Testis (tissue), 2 donors: ENCODE measurements at regions not wholly inside any gene's neighbourhood (a gene's known extent, or its start where the extent isn't known, plus 50 kb on each side); places are given as distances from the start of the nearest gene placed in this dataset.

Experiments used
- DNase-seq: peaks from one replicate; pipeline ENCODE4 v3.0.0-alpha.2; 2019
- H3K27ac ChIP-seq, 2 donors: fragments of 200-600 bp; sonication (generic); one replicate each; pipeline ENCODE4 v1.5.1; 2019
- H3K27me3 ChIP-seq: fragments of 200-600 bp; sonication (generic); one replicate; pipeline ENCODE4 v1.5.1; 2019
- H3K36me3 ChIP-seq: fragments of 200-600 bp; sonication (generic); one replicate; pipeline ENCODE4 v1.5.1; 2017; ENCODE audit warnings: low read depth; ENCODE audit errors: missing control alignments
- H3K4me1 ChIP-seq: fragments of 200-600 bp; sonication (generic); one replicate; pipeline ENCODE4 v1.5.1; 2019
- H3K4me3 ChIP-seq, 2 donors: fragments of 200-600 bp; sonication (generic); one replicate each; pipeline ENCODE4 v1.5.1; 2017 to 2019
- H3K9me3 ChIP-seq: fragments of 200-600 bp; sonication (generic); one replicate; pipeline ENCODE4 v1.5.1; 2017
- POLR2A ChIP-seq: fragments of 450-650 bp; IDR thresholded peaks from one replicate; pipeline ENCODE4 v1.6.1; 2017; ENCODE audit warnings: antibody characterized with exemption, mild to moderate bottlenecking, moderate library complexity
- whole genome bisulfite sequencing, 2 donors: methylation state at CpG; one replicate each; pipeline ENCODE4 v1.1.5; 2018; 5-methylcytosine and 5-hydroxymethylcytosine counted together
- intact Hi-C: fragments of 100-400 bp; cut with DNase I; formaldehyde crosslinking; loops from one replicate; pipeline ENCODE4 v1.15.1; 2023; ENCODE audit warnings: low total_unique reads
- TF ChIP-seq, protein P1 (sequence below), 3 experiments: fragments of 450-650 bp in 2 of 3; fragments of 200-600 bp in 1 of 3; sonication (generic) in 1 of 3; IDR thresholded peaks; one replicate each; pipeline ENCODE4 v1.5.1; 2016 to 2019; ENCODE audit warnings: antibody characterized with exemption in 3 of 3, mild to moderate bottlenecking in 2 of 3, moderate library complexity in 1 of 3

DNA sequence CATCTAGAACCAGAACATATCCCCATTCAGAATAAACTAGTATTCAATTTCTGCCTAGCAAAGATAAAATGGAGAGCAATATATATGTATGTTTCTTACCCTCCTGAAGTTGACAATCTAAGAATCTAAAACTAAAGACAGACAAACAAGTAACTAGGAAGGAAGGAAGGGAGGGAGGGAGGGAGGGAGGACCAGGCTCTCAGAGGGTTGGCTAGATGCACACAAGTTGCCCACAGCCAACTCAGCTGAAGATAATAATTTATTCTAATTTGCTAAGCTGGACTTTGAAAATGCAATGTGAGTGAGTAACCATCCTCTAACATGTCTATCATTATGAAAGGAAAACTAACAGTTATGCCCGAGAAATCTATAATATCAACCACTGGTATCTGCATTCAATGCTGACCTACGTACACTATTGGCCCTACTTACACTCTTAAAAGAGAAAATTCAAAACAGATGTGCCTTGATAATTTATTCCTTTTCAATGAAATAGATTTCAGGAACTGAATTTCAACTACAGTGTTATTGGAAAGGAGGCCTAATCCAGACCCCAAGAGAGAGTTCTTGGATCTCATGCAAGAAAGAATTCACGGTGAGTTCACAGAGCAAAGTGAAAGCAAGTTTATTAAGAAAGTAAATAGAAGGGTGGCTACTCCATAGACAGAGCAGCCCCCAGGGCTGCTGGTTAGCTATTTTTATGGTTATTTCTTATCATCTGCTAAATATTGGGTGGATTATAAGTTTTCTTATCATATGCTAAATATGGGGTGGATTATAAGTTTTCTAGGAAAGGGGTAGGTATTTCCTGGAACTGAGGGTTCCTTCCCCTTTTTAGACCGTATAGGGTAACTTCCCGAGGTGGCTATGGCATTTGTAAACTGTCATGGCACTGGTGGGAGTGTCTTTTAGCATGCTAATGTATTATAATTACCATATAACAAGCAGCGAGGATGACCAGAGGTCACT is 288.5 kb upstream of the SLC39A10 start:
- no peaks in the 10 kb centered on the region for H3K9me3 ChIP-seq
- no peak for TF ChIP-seq POLR2A
- TF ChIP-seq, protein P1, sequence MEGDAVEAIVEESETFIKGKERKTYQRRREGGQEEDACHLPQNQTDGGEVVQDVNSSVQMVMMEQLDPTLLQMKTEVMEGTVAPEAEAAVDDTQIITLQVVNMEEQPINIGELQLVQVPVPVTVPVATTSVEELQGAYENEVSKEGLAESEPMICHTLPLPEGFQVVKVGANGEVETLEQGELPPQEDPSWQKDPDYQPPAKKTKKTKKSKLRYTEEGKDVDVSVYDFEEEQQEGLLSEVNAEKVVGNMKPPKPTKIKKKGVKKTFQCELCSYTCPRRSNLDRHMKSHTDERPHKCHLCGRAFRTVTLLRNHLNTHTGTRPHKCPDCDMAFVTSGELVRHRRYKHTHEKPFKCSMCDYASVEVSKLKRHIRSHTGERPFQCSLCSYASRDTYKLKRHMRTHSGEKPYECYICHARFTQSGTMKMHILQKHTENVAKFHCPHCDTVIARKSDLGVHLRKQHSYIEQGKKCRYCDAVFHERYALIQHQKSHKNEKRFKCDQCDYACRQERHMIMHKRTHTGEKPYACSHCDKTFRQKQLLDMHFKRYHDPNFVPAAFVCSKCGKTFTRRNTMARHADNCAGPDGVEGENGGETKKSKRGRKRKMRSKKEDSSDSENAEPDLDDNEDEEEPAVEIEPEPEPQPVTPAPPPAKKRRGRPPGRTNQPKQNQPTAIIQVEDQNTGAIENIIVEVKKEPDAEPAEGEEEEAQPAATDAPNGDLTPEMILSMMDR (IDR thresholded peaks at IDR 0.05): no peak
- no peak overlapping the region for H3K4me3 ChIP-seq
- intact Hi-C loops: no loop called here
- no peak overlapping the region for H3K27ac ChIP-seq
- no peaks in the 10 kb centered on the region for H3K4me1 ChIP-seq
- 74 to 85% methylated on average over 6 of the region's 6 CpGs for WGBS, 2 donors
- no peak for DNase-seq
- H3K36me3 ChIP-seq: no peaks in the 10 kb centered on the region
- no peaks in the 10 kb centered on the region for H3K27me3 ChIP-seq

DNA sequence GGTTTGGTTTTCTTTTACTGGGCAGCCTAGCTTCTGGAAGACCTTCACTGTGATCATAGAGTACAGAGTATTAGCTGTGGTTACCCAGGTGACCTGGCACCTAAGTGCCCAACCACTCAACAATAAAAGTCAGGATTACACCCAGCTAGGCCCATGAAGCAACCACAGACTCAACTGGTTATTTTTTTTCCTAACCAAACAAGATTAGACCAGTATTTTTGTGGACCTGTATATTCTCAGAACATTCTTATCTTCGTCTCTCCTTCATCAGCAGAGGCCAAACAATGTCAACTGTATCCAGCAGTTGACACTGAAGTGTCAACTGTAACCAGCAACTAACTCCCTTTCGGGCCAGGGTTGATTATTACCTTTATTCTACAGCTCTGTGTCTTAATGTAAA is 289.2 kb upstream of the SLC39A10 start:
- DNase-seq: no peak
- TF ChIP-seq, protein P1 (IDR thresholded peaks at IDR 0.05): no peak
- no peak for TF ChIP-seq POLR2A
- H3K27me3 ChIP-seq: no peaks in the 10 kb centered on the region
- intact Hi-C loops: no loop called here
- H3K4me1 ChIP-seq: no peaks in the 10 kb centered on the region
- WGBS, 2 donors: 61 to 84% methylated on average over 2 of the region's 2 CpGs
- H3K9me3 ChIP-seq: no peaks in the 10 kb centered on the region
- H3K27ac ChIP-seq: no peak overlapping the region
- no peak overlapping the region for H3K4me3 ChIP-seq
- H3K36me3 ChIP-seq: no peaks in the 10 kb centered on the region

DNA sequence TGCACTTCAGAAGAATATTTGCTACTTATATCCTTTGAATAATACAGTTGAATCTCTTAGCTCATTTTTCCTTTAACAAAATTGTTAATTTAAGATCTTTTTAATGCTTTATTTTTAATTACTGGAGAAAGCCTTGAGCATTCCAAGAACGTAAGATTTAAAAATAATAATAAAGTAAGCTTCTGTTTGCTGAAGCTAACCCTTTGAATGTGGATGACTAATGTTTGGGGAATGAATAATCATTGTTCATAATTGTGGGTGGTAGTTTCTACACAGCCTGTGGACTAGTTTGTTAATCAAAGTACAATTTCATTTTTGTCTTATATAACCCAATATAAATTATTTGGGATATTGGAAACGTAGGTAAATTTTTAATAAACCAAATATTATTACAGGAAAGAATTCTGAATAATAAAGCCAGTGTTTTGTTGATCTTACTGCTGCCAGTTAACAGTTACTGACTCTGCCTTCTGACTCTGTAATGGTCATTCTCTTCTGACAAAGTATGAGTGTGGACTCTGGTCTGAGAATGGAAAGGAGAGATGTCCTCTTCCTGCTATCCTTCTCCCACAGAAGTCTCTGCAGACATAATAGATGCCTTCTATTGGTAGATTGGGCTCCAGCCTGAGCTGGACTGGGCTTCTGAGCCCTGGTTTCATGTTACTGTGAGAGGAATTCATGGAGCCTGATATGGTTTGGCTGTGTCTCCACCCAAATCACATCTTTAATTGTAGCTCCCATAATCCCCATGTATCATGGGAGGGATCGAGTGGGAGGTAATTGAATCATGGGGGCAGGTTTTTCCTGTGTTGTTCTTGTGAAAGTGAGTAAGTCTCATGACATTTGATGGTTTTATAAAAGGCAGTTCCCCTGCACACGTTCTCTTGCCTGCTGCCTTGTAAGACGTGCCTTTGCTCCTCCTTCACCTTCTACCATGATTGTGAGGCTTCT is 292.7 kb upstream of the SLC39A10 start:
- no peaks in the 10 kb centered on the region for H3K36me3 ChIP-seq
- intact Hi-C loops: no loop called here
- no peak for DNase-seq
- TF ChIP-seq, protein P1 (IDR thresholded peaks at IDR 0.05): no peak
- TF ChIP-seq POLR2A: no peak
- H3K27me3 ChIP-seq: no peaks in the 10 kb centered on the region
- no peaks in the 10 kb centered on the region for H3K9me3 ChIP-seq
- H3K4me3 ChIP-seq: no peak overlapping the region
- 66 to 70% methylated on average over 5 of the region's 5 CpGs for WGBS, 2 donors
- no peak overlapping the region for H3K27ac ChIP-seq
- no peaks in the 10 kb centered on the region for H3K4me1 ChIP-seq

DNA sequence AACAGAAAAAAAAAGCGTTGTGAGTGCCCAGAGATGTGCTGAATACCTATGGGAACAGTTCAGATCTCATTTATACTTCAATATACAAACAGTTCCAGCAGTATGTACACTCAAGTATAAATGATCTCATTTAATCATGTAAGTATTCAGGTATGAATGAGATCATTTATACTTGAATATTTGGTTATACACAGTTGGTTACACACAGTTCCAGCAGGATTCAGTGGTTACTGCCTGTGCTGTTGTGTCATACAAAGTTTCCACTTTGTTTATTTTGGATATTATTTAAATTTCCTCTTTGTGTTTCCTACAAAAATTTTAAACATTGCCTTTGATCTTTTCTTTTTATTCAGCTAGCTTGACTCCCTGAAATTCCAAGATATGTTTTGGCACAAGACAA is 293.5 kb upstream of the SLC39A10 start:
- no peaks in the 10 kb centered on the region for H3K4me1 ChIP-seq
- 81 to 89% methylated on average over 1 of the region's 1 CpG for WGBS, 2 donors
- H3K27ac ChIP-seq: no peak overlapping the region

More for the DNA sequence above, 293.5 kb upstream of the SLC39A10 start:
- no peaks in the 10 kb centered on the region for H3K9me3 ChIP-seq
- TF ChIP-seq, protein P1 (IDR thresholded peaks at IDR 0.05): no peak
- TF ChIP-seq POLR2A: no peak
- DNase-seq: no peak
- H3K4me3 ChIP-seq: no peak overlapping the region
- intact Hi-C loops: no loop called here
- no peaks in the 10 kb centered on the region for H3K36me3 ChIP-seq
- no peaks in the 10 kb centered on the region for H3K27me3 ChIP-seq
